Neural progenitor cell (in vitro differentiated cells): ENCODE measurements at regions not wholly inside any gene's neighbourhood (a gene's known extent, or its start where the extent isn't known, plus 50 kb on each side); places are given as distances from the start of the nearest gene placed in this dataset.

ENCODE experiments used
- CTCF ChIP-seq: fragments of 200-600 bp; sonication (generic); IDR thresholded peaks from 2 replicates; pipeline ENCODE4 v1.5.1; 2017; ENCODE audit warnings: antibody characterized with exemption, mild to moderate bottlenecking
- EZH2 ChIP-seq: fragments of 200-600 bp; sonication (generic); IDR thresholded peaks from 2 replicates; pipeline ENCODE4 v1.6.1; 2017; ENCODE audit warnings: antibody characterized with exemption, mild to moderate bottlenecking, moderate library complexity

- TF ChIP-seq CTCF (no peak), EZH2 (no peak)
These were observed 166.8 kb upstream of the LRRN1 start for GRCh38 chr3:3632449-3632848.
